Activated gamma-delta T cell (primary cell): ENCODE measurements at regions not wholly inside any gene's neighbourhood (a gene's known extent, or its start where the extent isn't known, plus 50 kb on each side); places are given as distances from the start of the nearest gene placed in this dataset.

Experiments
- DNase-seq: peaks from one replicate; lab custom pipeline; 2025; lab: John Stamatoyannopoulos, UW

- DNase-seq, result no peak
Measured at GRCh38 chr1:29970747-29971325, 734.5 kb downstream of the PTPRU start.

- no peak for DNase-seq
Measured at GRCh38 chr1:29969576-29969975, 733.3 kb downstream of the PTPRU start.

- DNase-seq, result no peak
Measured at GRCh38 chr1:29967261-29967660, 730.9 kb downstream of the PTPRU start.

- DNase-seq, result no peak
Measured at GRCh38 chr1:29966526-29967045, 730.3 kb downstream of the PTPRU start.

- no peak for DNase-seq
Measured at GRCh38 chr1:29964718-29965533, 728.6 kb downstream of the PTPRU start.

GRCh38 chr1:29963946-29964345 is 727.6 kb downstream of the PTPRU start:
- no peak for DNase-seq

GRCh38 chr1:29962831-29963247 is 726.5 kb downstream of the PTPRU start:
- no peak for DNase-seq

GRCh38 chr1:29962336-29962735 is 726.0 kb downstream of the PTPRU start:
- DNase-seq, result no peak

- no peak for DNase-seq
Measured at GRCh38 chr1:29961293-29962059, 725.2 kb downstream of the PTPRU start.

- DNase-seq, result no peak
Measured at GRCh38 chr1:29960876-29961275, 724.6 kb downstream of the PTPRU start.

GRCh38 chr1:29960156-29960755 is 723.9 kb downstream of the PTPRU start:
- no peak for DNase-seq

- DNase-seq, result no peak
Measured at GRCh38 chr1:29959356-29959755, 723.0 kb downstream of the PTPRU start.

- no peak for DNase-seq
Measured at GRCh38 chr1:29958271-29958670, 721.9 kb downstream of the PTPRU start.

GRCh38 chr1:29956349-29957030 is 720.2 kb downstream of the PTPRU start:
- no peak for DNase-seq

GRCh38 chr1:29954591-29954990 is 718.3 kb downstream of the PTPRU start:
- no peak for DNase-seq

GRCh38 chr1:29953961-29954360 is 717.6 kb downstream of the PTPRU start:
- no peak for DNase-seq

GRCh38 chr1:29949676-29950075 is 713.4 kb downstream of the PTPRU start:
- DNase-seq, result no peak

GRCh38 chr1:29948581-29948980 is 712.3 kb downstream of the PTPRU start:
- DNase-seq, result no peak

- DNase-seq, result no peak
Measured at GRCh38 chr1:29946057-29946456, 709.7 kb downstream of the PTPRU start.

- DNase-seq, result no peak
Measured at GRCh38 chr1:29945426-29945825, 709.1 kb downstream of the PTPRU start.

- DNase-seq, result no peak
Measured at GRCh38 chr1:29944253-29944905, 708.1 kb downstream of the PTPRU start.
